ENCODE measurements at regions not wholly inside any gene's neighbourhood (a gene's known extent, or its start where the extent isn't known, plus 50 kb on each side); places are given as distances from the start of the nearest gene placed in this dataset.

DNA sequence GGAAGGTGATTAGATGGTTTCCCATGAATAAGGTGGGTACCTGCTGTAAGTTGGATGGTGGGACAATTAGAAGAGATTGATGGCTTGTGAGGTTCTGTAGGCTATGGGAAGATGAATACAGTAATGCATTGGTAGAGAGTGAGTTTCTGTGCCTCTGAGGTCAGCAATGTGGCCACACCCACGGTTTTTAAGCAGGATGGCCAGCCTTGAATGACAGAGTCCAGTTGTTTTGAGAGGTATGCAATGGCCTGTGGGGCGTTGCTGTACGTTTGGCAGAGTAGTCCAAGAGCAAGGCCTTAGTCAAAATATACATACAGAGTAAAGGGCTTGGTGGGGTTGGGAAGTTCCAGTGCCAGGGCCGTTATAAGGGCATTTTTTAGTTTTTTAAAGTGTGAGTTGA is 235.6 kb upstream of the C9orf72 start:
- TF ChIP-seq EGR1 (IDR thresholded peaks at IDR 0.05; ENCODE audit: borderline replicate concordance, low read depth, low read length) (no peak), CTCF (IDR thresholded peaks at IDR 0.05; ENCODE audit: control extremely low read depth in 1 of 3, insufficient read depth in 1 of 3, low read depth in 1 of 3, low read length in 3 of 3) (no peak), SRF (IDR thresholded peaks at IDR 0.05; ENCODE audit: low read depth, low read length) (no peak), CHD1 (IDR thresholded peaks at IDR 0.05; ENCODE audit: low read depth, low read length) (no peak), HDAC2 (IDR thresholded peaks at IDR 0.05; ENCODE audit: borderline replicate concordance in 1 of 2, low read depth in 2 of 2, low read length in 2 of 2) (no peak), SP1 (IDR thresholded peaks at IDR 0.05; ENCODE audit: low read depth, low read length) (no peak), POLR2A (IDR thresholded peaks at IDR 0.05; ENCODE audit: control extremely low read depth in 1 of 2, low read depth in 2 of 2, low read length in 2 of 2) (no peak), CREB1 (IDR thresholded peaks at IDR 0.05) (no peak), FOSL1 (IDR thresholded peaks at IDR 0.05; ENCODE audit: insufficient read depth, low read depth, low read length) (no peak), EZH2 (IDR thresholded peaks at IDR 0.05; ENCODE audit: low read depth, low read length, severe bottlenecking) (no peak), NANOG (IDR thresholded peaks at IDR 0.05; ENCODE audit: insufficient read depth, low read depth, low read length, poor library complexity, severe bottlenecking) (no peak)
